ENCODE measurements at regions not wholly inside any gene's neighbourhood (a gene's known extent, or its start where the extent isn't known, plus 50 kb on each side); places are given as distances from the start of the nearest gene placed in this dataset.

DNA sequence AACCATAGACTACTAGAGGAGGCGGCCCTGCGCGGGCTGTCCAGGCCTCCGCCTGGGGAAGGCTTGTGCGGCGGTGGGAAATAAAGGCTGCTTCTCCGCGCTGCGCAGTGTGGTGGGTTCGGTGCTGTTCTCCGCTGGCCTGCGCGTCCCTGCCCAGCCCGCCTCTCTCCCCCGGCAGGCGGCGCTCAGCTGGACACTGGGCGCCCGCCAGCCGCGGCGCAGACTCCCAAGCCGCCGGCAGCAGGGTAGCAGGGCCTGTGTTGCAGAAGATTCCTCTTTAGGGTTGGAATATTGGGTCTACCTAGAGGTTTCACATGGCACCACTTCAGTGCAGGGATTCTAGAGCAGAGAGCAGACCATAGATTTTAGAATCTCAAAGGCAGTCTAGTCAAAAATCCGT is 66.1 kb upstream of the ZPBP start:
- Histone ChIP-seq H3K27me3 (no peaks in the 10 kb centered on the region), H3K4me1 (no peaks in the 10 kb centered on the region), H3K27ac (no peak overlapping the region), H3K9me3 (no peaks in the 10 kb centered on the region), H3K4me3 (no peak overlapping the region), H3K36me3 (no peaks in the 10 kb centered on the region)
- TF ChIP-seq POLR2AphosphoS5 (IDR thresholded peaks at IDR 0.05) (no peak), EP300 (IDR thresholded peaks at IDR 0.05; ENCODE audit: low read depth) (no peak), POLR2A (IDR thresholded peaks at IDR 0.05) (no peak)
- TF ChIP-seq, protein P1, sequence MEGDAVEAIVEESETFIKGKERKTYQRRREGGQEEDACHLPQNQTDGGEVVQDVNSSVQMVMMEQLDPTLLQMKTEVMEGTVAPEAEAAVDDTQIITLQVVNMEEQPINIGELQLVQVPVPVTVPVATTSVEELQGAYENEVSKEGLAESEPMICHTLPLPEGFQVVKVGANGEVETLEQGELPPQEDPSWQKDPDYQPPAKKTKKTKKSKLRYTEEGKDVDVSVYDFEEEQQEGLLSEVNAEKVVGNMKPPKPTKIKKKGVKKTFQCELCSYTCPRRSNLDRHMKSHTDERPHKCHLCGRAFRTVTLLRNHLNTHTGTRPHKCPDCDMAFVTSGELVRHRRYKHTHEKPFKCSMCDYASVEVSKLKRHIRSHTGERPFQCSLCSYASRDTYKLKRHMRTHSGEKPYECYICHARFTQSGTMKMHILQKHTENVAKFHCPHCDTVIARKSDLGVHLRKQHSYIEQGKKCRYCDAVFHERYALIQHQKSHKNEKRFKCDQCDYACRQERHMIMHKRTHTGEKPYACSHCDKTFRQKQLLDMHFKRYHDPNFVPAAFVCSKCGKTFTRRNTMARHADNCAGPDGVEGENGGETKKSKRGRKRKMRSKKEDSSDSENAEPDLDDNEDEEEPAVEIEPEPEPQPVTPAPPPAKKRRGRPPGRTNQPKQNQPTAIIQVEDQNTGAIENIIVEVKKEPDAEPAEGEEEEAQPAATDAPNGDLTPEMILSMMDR (IDR thresholded peaks at IDR 0.05) = no peak
- in situ Hi-C loops (cut with MboI; ENCODE audit: low pct_ligation_motif_present in 1 of 4, low pct_unique_long_range_greater_than_20kb in 1 of 4, low sequenced_read_pairs in 3 of 4) = no loop called here
- DNase-seq = no peak
- 80 to 95% methylated on average over 1 to 25 of the region's 25 CpGs for WGBS, 2 donors (ENCODE audit: low coverage in 1 of 2)
- intact Hi-C loops (cut with DNase I; ENCODE audit: low total_unique reads) = no loop called here

DNA sequence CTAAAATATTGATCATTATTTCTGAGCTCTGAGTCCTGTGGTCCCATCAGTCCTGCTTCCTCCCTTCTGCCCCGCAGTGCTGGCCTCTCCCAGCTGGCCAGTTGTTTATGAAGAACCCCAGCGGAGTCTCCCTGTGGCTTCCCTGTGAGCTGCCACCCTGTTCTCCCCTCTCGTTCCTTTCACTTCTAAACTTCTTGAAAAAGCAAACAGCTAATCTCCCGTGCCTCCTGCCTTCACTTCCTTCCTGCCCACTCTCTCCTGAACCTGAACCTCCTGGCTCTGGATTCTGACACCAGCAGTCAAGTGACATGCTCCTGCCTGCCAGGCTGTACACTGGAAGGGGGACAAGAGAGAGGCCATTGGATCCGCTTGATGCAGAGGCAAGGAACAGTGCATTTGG is 63.7 kb upstream of the ZPBP start:
- no peaks in the 10 kb centered on the region for H3K4me1 ChIP-seq
- no peak overlapping the region for H3K27ac ChIP-seq
- no peaks in the 10 kb centered on the region for H3K27me3 ChIP-seq
- no peaks in the 10 kb centered on the region for H3K36me3 ChIP-seq
- WGBS, 2 donors (ENCODE audit: low coverage in 1 of 2) = 33 to 50% methylated on average over 1 to 5 of the region's 5 CpGs
- no peak for TF ChIP-seq POLR2A (IDR thresholded peaks at IDR 0.05)
- TF ChIP-seq POLR2AphosphoS5 (IDR thresholded peaks at IDR 0.05) = no peak
- TF ChIP-seq EP300 (IDR thresholded peaks at IDR 0.05; ENCODE audit: low read depth) = no peak
- TF ChIP-seq, protein P1 (IDR thresholded peaks at IDR 0.05) = no peak
- no peak overlapping the region for H3K4me3 ChIP-seq
- in situ Hi-C loops (cut with MboI; ENCODE audit: low pct_ligation_motif_present in 1 of 4, low pct_unique_long_range_greater_than_20kb in 1 of 4, low sequenced_read_pairs in 3 of 4) (no loop called here), intact Hi-C loops (cut with DNase I; ENCODE audit: low total_unique reads) (no loop called here)
- H3K9me3 ChIP-seq = no peaks in the 10 kb centered on the region
- no peak for DNase-seq

GRCh38 chr7:50156163-50156562 is 63.1 kb upstream of the ZPBP start:
- TF ChIP-seq EP300 (IDR thresholded peaks at IDR 0.05; ENCODE audit: low read depth) (no peak), POLR2A (IDR thresholded peaks at IDR 0.05) (no peak), POLR2AphosphoS5 (IDR thresholded peaks at IDR 0.05) (no peak)
- TF ChIP-seq, protein P1 (IDR thresholded peaks at IDR 0.05) = no peak
- H3K27ac ChIP-seq = no peak overlapping the region
- no peaks in the 10 kb centered on the region for H3K36me3 ChIP-seq
- DNase-seq = no peak
- no peaks in the 10 kb centered on the region for H3K4me1 ChIP-seq
- no peak overlapping the region for H3K4me3 ChIP-seq
- in situ Hi-C loops (cut with MboI; ENCODE audit: low pct_ligation_motif_present in 1 of 4, low pct_unique_long_range_greater_than_20kb in 1 of 4, low sequenced_read_pairs in 3 of 4) (no loop called here), intact Hi-C loops (cut with DNase I; ENCODE audit: low total_unique reads) (no loop called here)
- 57 to 73% methylated on average over 4 of the region's 4 CpGs for WGBS, 2 donors (ENCODE audit: low coverage in 1 of 2)
- no peaks in the 10 kb centered on the region for H3K27me3 ChIP-seq
- no peaks in the 10 kb centered on the region for H3K9me3 ChIP-seq

DNA sequence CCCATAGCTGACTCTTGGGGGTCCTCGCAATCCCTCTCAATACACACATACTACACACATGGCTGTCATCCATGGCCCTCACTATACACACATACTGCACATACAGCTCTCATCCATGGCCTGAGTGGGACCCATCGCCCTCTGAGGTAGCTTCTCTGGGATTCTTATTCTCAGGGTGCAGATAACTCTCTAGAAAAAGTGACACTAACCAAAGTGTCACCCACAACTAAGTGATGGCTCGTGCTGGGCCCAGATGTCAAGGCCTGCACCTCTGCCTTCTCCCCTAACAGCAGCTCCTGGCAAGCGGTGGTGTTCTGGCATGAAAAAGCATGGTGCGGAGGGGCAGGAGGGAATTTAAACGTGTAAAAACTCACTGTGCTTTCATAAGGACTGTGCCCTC is 62.7 kb upstream of the ZPBP start:
- WGBS, 2 donors (ENCODE audit: low coverage in 1 of 2) = 75 to 83% methylated on average over 2 to 6 of the region's 6 CpGs
- DNase-seq = no peak
- Histone ChIP-seq H3K4me3 (no peak overlapping the region), H3K27ac (no peak overlapping the region), H3K9me3 (no peaks in the 10 kb centered on the region), H3K4me1 (no peaks in the 10 kb centered on the region), H3K36me3 (no peaks in the 10 kb centered on the region), H3K27me3 (no peaks in the 10 kb centered on the region)
- in situ Hi-C loops (cut with MboI; ENCODE audit: low pct_ligation_motif_present in 1 of 4, low pct_unique_long_range_greater_than_20kb in 1 of 4, low sequenced_read_pairs in 3 of 4) = no loop called here
- intact Hi-C loops (cut with DNase I; ENCODE audit: low total_unique reads) = no loop called here
- TF ChIP-seq EP300 (IDR thresholded peaks at IDR 0.05; ENCODE audit: low read depth) (no peak), POLR2A (IDR thresholded peaks at IDR 0.05) (no peak), POLR2AphosphoS5 (IDR thresholded peaks at IDR 0.05) (no peak)
- TF ChIP-seq, protein P1 (IDR thresholded peaks at IDR 0.05) = no peak
